ENCODE measurements at regions not wholly inside any gene's neighbourhood (a gene's known extent, or its start where the extent isn't known, plus 50 kb on each side); places are given as distances from the start of the nearest gene placed in this dataset.

DNA sequence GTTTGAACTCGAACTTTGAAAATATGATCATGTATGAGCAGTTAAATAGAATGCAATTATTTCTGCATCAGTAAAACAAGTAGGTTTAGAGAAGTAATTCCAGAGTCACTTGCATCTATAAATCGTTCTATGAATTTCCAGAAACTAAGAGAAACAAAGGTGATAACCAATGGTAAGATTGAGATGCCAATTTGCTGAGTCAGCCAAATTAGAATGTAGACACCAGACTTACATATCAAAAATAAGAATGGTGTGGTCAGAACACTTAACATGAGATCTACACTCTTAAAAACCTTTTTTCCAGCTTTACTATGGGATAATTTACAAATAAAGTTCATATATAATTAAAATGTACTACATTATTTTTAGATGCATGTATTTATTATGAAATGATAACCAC is 1435.9 kb downstream of the OTOL1 start:
- Histone ChIP-seq H3K36me3 (ENCODE audit: insufficient read depth, low read length) (no peaks in the 10 kb centered on the region), H3K4me2 (ENCODE audit: insufficient read depth, low read length) (no peak overlapping the region), H3K4me1 (ENCODE audit: insufficient read depth, low read length) (no peaks in the 10 kb centered on the region), H2AFZ (ENCODE audit: low read length) (no peak overlapping the region), H4K20me1 (ENCODE audit: insufficient read depth, low read length) (no peaks in the 10 kb centered on the region), H3K27ac (ENCODE audit: low read depth, low read length) (no peak overlapping the region), H3K79me2 (ENCODE audit: insufficient read depth, low read length) (no peaks in the 10 kb centered on the region), H3K27me3 (ENCODE audit: insufficient read depth, low read length) (no peaks in the 10 kb centered on the region), H3K4me3 (ENCODE audit: insufficient read depth, low read length) (no peak overlapping the region), H3K9me3 (ENCODE audit: low read depth, low read length) (no peaks in the 10 kb centered on the region)
- TF ChIP-seq, protein P1, sequence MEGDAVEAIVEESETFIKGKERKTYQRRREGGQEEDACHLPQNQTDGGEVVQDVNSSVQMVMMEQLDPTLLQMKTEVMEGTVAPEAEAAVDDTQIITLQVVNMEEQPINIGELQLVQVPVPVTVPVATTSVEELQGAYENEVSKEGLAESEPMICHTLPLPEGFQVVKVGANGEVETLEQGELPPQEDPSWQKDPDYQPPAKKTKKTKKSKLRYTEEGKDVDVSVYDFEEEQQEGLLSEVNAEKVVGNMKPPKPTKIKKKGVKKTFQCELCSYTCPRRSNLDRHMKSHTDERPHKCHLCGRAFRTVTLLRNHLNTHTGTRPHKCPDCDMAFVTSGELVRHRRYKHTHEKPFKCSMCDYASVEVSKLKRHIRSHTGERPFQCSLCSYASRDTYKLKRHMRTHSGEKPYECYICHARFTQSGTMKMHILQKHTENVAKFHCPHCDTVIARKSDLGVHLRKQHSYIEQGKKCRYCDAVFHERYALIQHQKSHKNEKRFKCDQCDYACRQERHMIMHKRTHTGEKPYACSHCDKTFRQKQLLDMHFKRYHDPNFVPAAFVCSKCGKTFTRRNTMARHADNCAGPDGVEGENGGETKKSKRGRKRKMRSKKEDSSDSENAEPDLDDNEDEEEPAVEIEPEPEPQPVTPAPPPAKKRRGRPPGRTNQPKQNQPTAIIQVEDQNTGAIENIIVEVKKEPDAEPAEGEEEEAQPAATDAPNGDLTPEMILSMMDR (IDR thresholded peaks at IDR 0.05; ENCODE audit: extremely low read depth, low read depth, low read length): no peak
- no peak for DNase-seq (ENCODE audit: insufficient read length, low spot score, missing footprints)

DNA sequence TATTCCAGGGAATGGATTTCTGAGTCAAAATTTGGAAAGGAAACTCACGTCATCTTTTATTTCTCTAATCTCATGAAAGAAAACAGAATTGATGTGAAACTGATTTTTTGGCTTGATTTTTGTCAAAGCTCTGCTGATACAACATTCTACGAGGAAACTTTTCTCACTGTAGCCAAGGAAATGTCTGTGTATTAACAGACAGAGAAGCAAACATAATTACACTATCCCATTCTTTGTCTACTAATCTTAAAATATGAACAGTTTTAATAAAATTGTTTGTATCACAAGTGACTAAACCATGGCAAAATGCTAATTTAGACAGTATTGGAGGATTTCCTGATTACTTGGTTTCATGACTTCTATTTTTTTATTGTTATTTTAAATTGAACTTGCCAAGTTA is 1437.0 kb downstream of the OTOL1 start:
- Histone ChIP-seq H3K4me1 (ENCODE audit: insufficient read depth, low read length) (no peaks in the 10 kb centered on the region), H3K36me3 (ENCODE audit: insufficient read depth, low read length) (no peaks in the 10 kb centered on the region), H3K27ac (ENCODE audit: low read depth, low read length) (no peak overlapping the region), H3K4me3 (ENCODE audit: insufficient read depth, low read length) (no peak overlapping the region), H3K79me2 (ENCODE audit: insufficient read depth, low read length) (no peaks in the 10 kb centered on the region), H4K20me1 (ENCODE audit: insufficient read depth, low read length) (no peaks in the 10 kb centered on the region), H3K27me3 (ENCODE audit: insufficient read depth, low read length) (no peaks in the 10 kb centered on the region), H3K4me2 (ENCODE audit: insufficient read depth, low read length) (no peak overlapping the region), H3K9me3 (ENCODE audit: low read depth, low read length) (no peaks in the 10 kb centered on the region), H2AFZ (ENCODE audit: low read length) (no peak overlapping the region)
- no peak for DNase-seq (ENCODE audit: insufficient read length, low spot score, missing footprints)
- TF ChIP-seq, protein P1 (IDR thresholded peaks at IDR 0.05; ENCODE audit: extremely low read depth, low read depth, low read length): no peak

DNA sequence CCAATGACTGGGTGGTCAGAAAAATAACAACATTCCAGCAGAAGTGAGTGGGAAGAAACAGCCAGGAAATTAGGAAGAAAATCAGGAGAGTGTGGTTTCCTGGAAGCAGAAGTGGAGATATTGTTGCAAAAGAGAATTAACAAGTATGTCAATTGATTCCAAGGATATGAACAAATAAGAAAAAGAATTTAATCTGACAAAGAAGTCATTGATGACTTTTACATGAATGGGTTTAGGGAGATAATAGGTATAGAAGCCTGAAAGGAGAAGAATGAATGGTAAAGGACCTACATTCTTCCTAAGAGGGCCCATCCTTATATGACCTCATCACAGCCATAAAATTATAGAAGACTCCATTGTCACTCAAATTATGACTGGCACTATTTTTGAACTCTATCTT is 1440.1 kb downstream of the OTOL1 start:
- DNase-seq (ENCODE audit: insufficient read length, low spot score, missing footprints): no peak
- H3K4me3 ChIP-seq (ENCODE audit: insufficient read depth, low read length): no peak overlapping the region
- H3K36me3 ChIP-seq (ENCODE audit: insufficient read depth, low read length): no peaks in the 10 kb centered on the region
- no peaks in the 10 kb centered on the region for H3K9me3 ChIP-seq (ENCODE audit: low read depth, low read length)
- H4K20me1 ChIP-seq (ENCODE audit: insufficient read depth, low read length): no peaks in the 10 kb centered on the region
- H3K27me3 ChIP-seq (ENCODE audit: insufficient read depth, low read length): no peaks in the 10 kb centered on the region
- H3K27ac ChIP-seq (ENCODE audit: low read depth, low read length): no peak overlapping the region
- no peak overlapping the region for H2AFZ ChIP-seq (ENCODE audit: low read length)
- TF ChIP-seq, protein P1 (IDR thresholded peaks at IDR 0.05; ENCODE audit: extremely low read depth, low read depth, low read length): no peak
- H3K79me2 ChIP-seq (ENCODE audit: insufficient read depth, low read length): no peaks in the 10 kb centered on the region
- no peaks in the 10 kb centered on the region for H3K4me1 ChIP-seq (ENCODE audit: insufficient read depth, low read length)
- no peak overlapping the region for H3K4me2 ChIP-seq (ENCODE audit: insufficient read depth, low read length)

DNA sequence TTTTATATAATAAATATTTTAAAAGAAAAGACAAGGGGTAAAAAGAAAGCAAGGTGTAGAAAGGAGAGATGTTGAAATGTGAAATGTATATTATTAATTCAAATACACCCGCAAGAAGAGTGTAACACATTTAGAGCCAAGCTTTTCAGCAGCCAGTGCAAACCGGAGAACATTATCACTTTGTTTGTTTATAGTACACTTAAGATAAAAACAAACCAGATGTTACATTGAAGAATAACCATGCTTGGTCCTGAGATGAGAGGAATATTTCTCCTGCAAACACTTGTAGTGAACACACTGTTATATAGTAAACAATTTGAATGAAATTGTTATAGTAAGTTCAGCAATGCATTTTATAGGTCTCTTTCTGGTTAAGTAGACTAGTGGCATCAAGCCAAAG is 1441.5 kb downstream of the OTOL1 start:
- H3K4me3 ChIP-seq (ENCODE audit: insufficient read depth, low read length): no peak overlapping the region
- TF ChIP-seq, protein P1 (IDR thresholded peaks at IDR 0.05; ENCODE audit: extremely low read depth, low read depth, low read length): no peak
- no peaks in the 10 kb centered on the region for H3K27me3 ChIP-seq (ENCODE audit: insufficient read depth, low read length)
- no peaks in the 10 kb centered on the region for H4K20me1 ChIP-seq (ENCODE audit: insufficient read depth, low read length)
- no peaks in the 10 kb centered on the region for H3K4me1 ChIP-seq (ENCODE audit: insufficient read depth, low read length)
- no peaks in the 10 kb centered on the region for H3K36me3 ChIP-seq (ENCODE audit: insufficient read depth, low read length)
- no peak for DNase-seq (ENCODE audit: insufficient read length, low spot score, missing footprints)
- H3K9me3 ChIP-seq (ENCODE audit: low read depth, low read length): no peaks in the 10 kb centered on the region
- H3K79me2 ChIP-seq (ENCODE audit: insufficient read depth, low read length): no peaks in the 10 kb centered on the region
- no peak overlapping the region for H3K27ac ChIP-seq (ENCODE audit: low read depth, low read length)
- H2AFZ ChIP-seq (ENCODE audit: low read length): no peak overlapping the region
- no peak overlapping the region for H3K4me2 ChIP-seq (ENCODE audit: insufficient read depth, low read length)

All from osteoblast (primary cell).